ENCODE measurements at regions not wholly inside any gene's neighbourhood (a gene's known extent, or its start where the extent isn't known, plus 50 kb on each side); places are given as distances from the start of the nearest gene placed in this dataset.

DNA sequence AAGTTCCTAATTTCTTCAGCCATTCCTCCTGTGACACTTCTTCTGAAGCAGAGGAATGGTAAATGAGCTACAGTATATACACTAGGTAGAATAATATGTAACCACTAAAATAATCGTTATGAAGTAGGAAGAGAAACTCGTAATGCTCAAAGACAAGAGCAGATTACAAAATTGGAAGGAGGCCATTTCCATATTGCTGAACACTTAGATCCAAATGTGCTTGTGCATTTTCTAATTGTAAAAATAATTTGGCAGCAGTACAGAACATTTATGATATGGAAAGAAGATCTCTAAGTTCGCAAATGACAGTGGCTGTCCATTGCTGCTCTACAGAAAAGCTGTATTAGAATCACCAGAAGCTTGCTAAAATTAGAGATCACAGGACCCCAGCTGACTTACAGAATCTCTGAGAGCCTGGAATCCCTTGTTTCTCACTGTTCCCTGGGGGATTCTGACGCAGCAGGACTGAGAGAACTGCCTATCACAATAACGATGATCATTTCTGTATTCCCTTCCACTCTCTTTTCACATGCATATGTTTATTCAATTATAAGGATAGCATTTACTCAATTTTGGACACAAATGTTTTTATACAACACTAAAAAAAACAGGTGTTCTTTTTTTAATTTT is 242.1 kb downstream of the OMA1 start:
- ATAC-seq (ENCODE audit: low read depth) (no peak), DNase-seq (ENCODE audit: low spot score) (no peak)
- TF ChIP-seq, protein P1, sequence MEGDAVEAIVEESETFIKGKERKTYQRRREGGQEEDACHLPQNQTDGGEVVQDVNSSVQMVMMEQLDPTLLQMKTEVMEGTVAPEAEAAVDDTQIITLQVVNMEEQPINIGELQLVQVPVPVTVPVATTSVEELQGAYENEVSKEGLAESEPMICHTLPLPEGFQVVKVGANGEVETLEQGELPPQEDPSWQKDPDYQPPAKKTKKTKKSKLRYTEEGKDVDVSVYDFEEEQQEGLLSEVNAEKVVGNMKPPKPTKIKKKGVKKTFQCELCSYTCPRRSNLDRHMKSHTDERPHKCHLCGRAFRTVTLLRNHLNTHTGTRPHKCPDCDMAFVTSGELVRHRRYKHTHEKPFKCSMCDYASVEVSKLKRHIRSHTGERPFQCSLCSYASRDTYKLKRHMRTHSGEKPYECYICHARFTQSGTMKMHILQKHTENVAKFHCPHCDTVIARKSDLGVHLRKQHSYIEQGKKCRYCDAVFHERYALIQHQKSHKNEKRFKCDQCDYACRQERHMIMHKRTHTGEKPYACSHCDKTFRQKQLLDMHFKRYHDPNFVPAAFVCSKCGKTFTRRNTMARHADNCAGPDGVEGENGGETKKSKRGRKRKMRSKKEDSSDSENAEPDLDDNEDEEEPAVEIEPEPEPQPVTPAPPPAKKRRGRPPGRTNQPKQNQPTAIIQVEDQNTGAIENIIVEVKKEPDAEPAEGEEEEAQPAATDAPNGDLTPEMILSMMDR (IDR thresholded peaks at IDR 0.05; ENCODE audit: poor library complexity, severe bottlenecking) = no peak
- Histone ChIP-seq H3K4me3 (ENCODE audit: severe bottlenecking) (no peak overlapping the region), H3K4me1 (ENCODE audit: insufficient read depth, poor library complexity, severe bottlenecking) (no peaks in the 10 kb centered on the region), H3K27ac (ENCODE audit: poor library complexity, severe bottlenecking) (no peak overlapping the region), H3K9me3 (ENCODE audit: severe bottlenecking) (no peaks in the 10 kb centered on the region), H3K27me3 (ENCODE audit: insufficient read depth, poor library complexity, severe bottlenecking) (no peaks in the 10 kb centered on the region), H3K36me3 (ENCODE audit: low read depth) (no peaks in the 10 kb centered on the region)

DNA sequence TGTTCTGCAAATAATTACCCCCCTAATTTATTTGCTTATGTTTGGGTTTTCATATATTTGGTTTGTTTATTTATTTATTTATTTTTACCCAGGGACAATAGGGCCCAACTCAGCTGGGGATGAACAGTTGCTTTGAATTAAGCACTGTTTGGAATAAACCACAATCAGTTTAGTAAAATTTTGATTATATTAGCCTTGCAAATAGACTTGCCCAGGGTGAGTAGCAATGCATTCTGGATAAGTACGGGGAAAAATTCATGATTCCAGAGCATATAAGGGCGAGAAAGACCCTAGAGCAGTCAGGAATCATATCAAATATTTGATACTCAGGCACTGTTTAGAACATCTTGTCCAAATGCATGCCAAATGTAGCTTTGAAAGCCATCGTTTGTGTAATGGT is 242.7 kb downstream of the OMA1 start:
- TF ChIP-seq, protein P1 (IDR thresholded peaks at IDR 0.05; ENCODE audit: poor library complexity, severe bottlenecking) = no peak
- Histone ChIP-seq H3K27ac (ENCODE audit: poor library complexity, severe bottlenecking) (no peak overlapping the region), H3K9me3 (ENCODE audit: severe bottlenecking) (no peaks in the 10 kb centered on the region), H3K27me3 (ENCODE audit: insufficient read depth, poor library complexity, severe bottlenecking) (no peaks in the 10 kb centered on the region), H3K4me1 (ENCODE audit: insufficient read depth, poor library complexity, severe bottlenecking) (no peaks in the 10 kb centered on the region), H3K36me3 (ENCODE audit: low read depth) (no peaks in the 10 kb centered on the region), H3K4me3 (ENCODE audit: severe bottlenecking) (no peak overlapping the region)
- DNase-seq (ENCODE audit: low spot score) (no peak), ATAC-seq (ENCODE audit: low read depth) (no peak)

DNA sequence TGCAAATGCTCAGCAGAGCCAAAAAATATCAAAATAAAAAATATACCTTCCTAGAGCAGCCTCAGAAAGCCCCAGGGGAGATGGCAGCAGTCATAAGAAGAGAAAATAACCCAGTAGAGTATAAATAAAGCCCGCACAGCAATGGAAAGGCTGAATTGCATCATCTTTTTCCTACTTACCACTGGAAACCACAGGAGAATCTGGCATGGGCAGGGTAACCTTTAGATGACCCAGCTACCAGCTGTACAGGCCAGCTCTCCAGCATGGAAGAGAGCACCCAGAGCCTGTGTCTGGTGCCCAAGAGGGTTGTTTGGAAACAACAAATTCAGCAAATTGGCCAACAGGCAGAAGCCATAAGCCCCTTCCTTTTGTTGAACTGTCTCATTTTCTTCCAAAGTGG is 253.1 kb downstream of the OMA1 start:
- Histone ChIP-seq H3K4me1 (ENCODE audit: insufficient read depth, poor library complexity, severe bottlenecking) (no peaks in the 10 kb centered on the region), H3K4me3 (ENCODE audit: severe bottlenecking) (no peak overlapping the region), H3K9me3 (ENCODE audit: severe bottlenecking) (no peaks in the 10 kb centered on the region), H3K27ac (ENCODE audit: poor library complexity, severe bottlenecking) (no peak overlapping the region), H3K36me3 (ENCODE audit: low read depth) (no peaks in the 10 kb centered on the region), H3K27me3 (ENCODE audit: insufficient read depth, poor library complexity, severe bottlenecking) (no peaks in the 10 kb centered on the region)
- ATAC-seq (ENCODE audit: low read depth) (no peak), DNase-seq (ENCODE audit: low spot score) (no peak)
- TF ChIP-seq, protein P1 (IDR thresholded peaks at IDR 0.05; ENCODE audit: poor library complexity, severe bottlenecking) = no peak

DNA sequence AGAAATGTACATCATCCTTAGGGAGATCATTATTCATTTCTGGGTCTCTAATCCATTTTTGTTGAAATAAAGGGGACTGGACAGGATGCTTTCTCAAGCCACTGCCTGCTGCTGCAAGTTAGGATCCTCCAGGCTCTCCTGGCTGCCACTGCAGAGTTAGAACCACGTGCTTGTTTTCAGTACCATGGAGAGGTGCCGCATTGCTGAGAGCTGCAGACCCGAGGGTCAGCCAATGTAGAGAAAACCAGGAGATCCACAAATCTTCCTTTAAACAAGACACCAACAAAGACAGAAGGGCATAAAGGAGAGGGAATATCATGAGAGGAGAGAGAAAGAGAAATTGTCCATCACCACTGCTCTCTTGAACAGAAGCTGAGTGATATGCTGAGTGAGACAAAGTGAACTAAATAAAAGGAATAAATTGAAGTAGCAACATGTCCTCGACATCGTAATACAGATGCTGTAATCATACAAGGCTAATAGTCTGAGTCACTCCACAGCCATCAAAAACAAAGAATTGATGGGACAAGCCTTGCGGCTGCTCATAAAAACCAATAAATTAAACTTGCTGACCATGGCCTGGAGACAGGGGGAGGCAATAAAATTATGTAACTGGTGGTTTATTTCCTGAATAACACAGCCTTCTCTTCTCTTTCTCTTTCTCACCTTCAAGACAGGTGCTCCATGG is 255.7 kb downstream of the OMA1 start:
- no peak overlapping the region for H3K4me3 ChIP-seq (ENCODE audit: severe bottlenecking)
- no peak overlapping the region for H3K27ac ChIP-seq (ENCODE audit: poor library complexity, severe bottlenecking)
- H3K36me3 ChIP-seq (ENCODE audit: low read depth) = no peaks in the 10 kb centered on the region
- peak; percentile 48; the same call in 1 of the 3 replicates for ATAC-seq (ENCODE audit: low read depth)
- no peaks in the 10 kb centered on the region for H3K4me1 ChIP-seq (ENCODE audit: insufficient read depth, poor library complexity, severe bottlenecking)
- TF ChIP-seq, protein P1 (IDR thresholded peaks at IDR 0.05; ENCODE audit: poor library complexity, severe bottlenecking) = no peak
- no peak for DNase-seq (ENCODE audit: low spot score)
- no peaks in the 10 kb centered on the region for H3K9me3 ChIP-seq (ENCODE audit: severe bottlenecking)
- H3K27me3 ChIP-seq (ENCODE audit: insufficient read depth, poor library complexity, severe bottlenecking) = no peaks in the 10 kb centered on the region

DNA sequence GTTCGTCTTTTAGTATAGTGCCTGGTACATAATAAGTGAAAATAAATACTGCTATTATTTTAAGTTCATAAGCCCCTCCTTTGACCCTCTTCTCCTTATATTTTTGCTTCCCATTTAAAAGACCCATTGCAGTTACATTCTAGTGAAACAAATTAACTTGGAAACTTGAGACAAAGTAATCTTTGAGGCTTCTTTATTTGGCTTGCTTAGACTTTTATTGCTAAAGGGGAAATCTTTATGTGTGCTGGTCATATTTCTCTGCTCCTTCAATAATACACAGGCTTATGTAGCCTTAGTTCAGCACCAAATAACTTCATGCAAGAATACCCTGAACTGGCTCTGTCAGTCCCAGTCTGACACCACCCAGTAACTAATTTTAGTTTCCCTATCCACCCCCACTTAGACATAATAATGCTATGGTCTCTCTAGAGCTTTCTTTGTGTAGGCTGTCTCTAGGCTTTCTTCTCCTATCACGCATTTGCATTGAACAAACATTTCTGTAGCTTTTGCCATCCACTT is 257.8 kb downstream of the OMA1 start:
- Histone ChIP-seq H3K4me3 (ENCODE audit: severe bottlenecking) (no peak overlapping the region), H3K36me3 (ENCODE audit: low read depth) (no peaks in the 10 kb centered on the region), H3K9me3 (ENCODE audit: severe bottlenecking) (no peaks in the 10 kb centered on the region), H3K27me3 (ENCODE audit: insufficient read depth, poor library complexity, severe bottlenecking) (no peaks in the 10 kb centered on the region), H3K27ac (ENCODE audit: poor library complexity, severe bottlenecking) (no peak overlapping the region), H3K4me1 (ENCODE audit: insufficient read depth, poor library complexity, severe bottlenecking) (no peaks in the 10 kb centered on the region)
- DNase-seq (ENCODE audit: low spot score) (no peak), ATAC-seq (ENCODE audit: low read depth) (no peak)
- TF ChIP-seq, protein P1 (IDR thresholded peaks at IDR 0.05; ENCODE audit: poor library complexity, severe bottlenecking) = no peak
